IMR-90 (cell line): ENCODE measurements at regions not wholly inside any gene's neighbourhood (a gene's known extent, or its start where the extent isn't known, plus 50 kb on each side); places are given as distances from the start of the nearest gene placed in this dataset.

Experiments
- ATAC-seq: fragments of 200-7000 bp; cut with Tn5 transposase; 2 replicates; pipeline ENCODE4 v1.9.1; 2020; ENCODE audit warnings: low read depth, mild to moderate bottlenecking, moderate library complexity
- BruUV-seq: library from RNA; stranded (reverse); fragments of 400-500 nt; replicated peaks from 2 replicates; lab custom pipeline; 2021; lab: Mats Ljungman, UMichigan
- CTCF ChIA-PET: fragments of 300-600 bp; formaldehyde crosslinking; extraction: SDS; loops from one replicate; lab custom pipeline; 2021; ENCODE audit warnings: antibody characterized with exemption; lab: Yijun Ruan, JAX
- POLR2A ChIA-PET: fragments of 300-600 bp; sonication (Branson Sonifier 250); formaldehyde crosslinking; loops from one replicate; lab custom pipeline; 2022; ENCODE audit warnings: antibody characterized with exemption; ENCODE audit not compliant: unreplicated experiment; lab: Charles Lee
- DNase-seq: peaks from one replicate; pipeline ENCODE4 v3.0.0; 2013
- H2AFZ ChIP-seq: replicated peaks from 2 replicates; pipeline ENCODE3; 2013; ENCODE audit warnings: low read length, mild to moderate bottlenecking; ENCODE audit not compliant: poor library complexity
- H2AK5ac ChIP-seq: 2 replicates; pipeline ENCODE4 v1.6.1; 2013; ENCODE audit warnings: low read depth, low read length, inconsistent platforms
- H2AK9ac ChIP-seq: replicated peaks from 2 replicates; pipeline ENCODE3; 2013; ENCODE audit warnings: mild to moderate bottlenecking, low read depth, low read length, moderate library complexity; ENCODE audit not compliant: poor library complexity
- H2BK120ac ChIP-seq: 2 replicates; pipeline ENCODE4 v1.6.1; 2013; ENCODE audit warnings: low read depth, low read length, inconsistent platforms
- H2BK15ac ChIP-seq: 3 replicates; pipeline ENCODE4 v1.6.1; 2013; ENCODE audit warnings: low read depth, low read length, inconsistent platforms
- H2BK20ac ChIP-seq: 2 replicates; pipeline ENCODE4 v1.6.1; 2013; ENCODE audit warnings: low read depth, mild to moderate bottlenecking, inconsistent platforms, low read length, moderate library complexity
- H2BK5ac ChIP-seq: 2 replicates; pipeline ENCODE4 v1.6.1; 2013; ENCODE audit warnings: mild to moderate bottlenecking, low read depth, low read length, inconsistent platforms; ENCODE audit not compliant: poor library complexity, severe bottlenecking
- H3K14ac ChIP-seq: replicated peaks from 2 replicates; pipeline ENCODE4 v1.6.1; 2013; ENCODE audit warnings: low read depth, low read length, inconsistent platforms
- H3K18ac ChIP-seq: 2 replicates; pipeline ENCODE4 v1.6.1; 2013; ENCODE audit warnings: low read depth, low read length, control low read depth
- H3K23ac ChIP-seq: 2 replicates; pipeline ENCODE4 v1.6.1; 2013; ENCODE audit warnings: low read depth, low read length, inconsistent platforms
- H3K27ac ChIP-seq: 2 replicates; pipeline ENCODE4 v1.5.1; 2013; ENCODE audit warnings: mild to moderate bottlenecking, control low read depth, low read length; ENCODE audit not compliant: insufficient read depth
- H3K27me3 ChIP-seq: 2 replicates; pipeline ENCODE4 v1.6.1; 2013; ENCODE audit warnings: low read length; ENCODE audit not compliant: control insufficient read depth, insufficient read depth
- H3K36me3 ChIP-seq: 2 replicates; pipeline ENCODE4 v1.6.1; 2013; ENCODE audit warnings: low read length, mixed read lengths; ENCODE audit not compliant: control insufficient read depth, insufficient read depth
- H3K4ac ChIP-seq: 2 replicates; pipeline ENCODE4 v1.6.1; 2013; ENCODE audit warnings: low read depth, low read length, inconsistent platforms
- H3K4me1 ChIP-seq: 2 replicates; pipeline ENCODE4 v1.6.1; 2013; ENCODE audit warnings: low read length, mixed read lengths; ENCODE audit not compliant: control insufficient read depth, insufficient read depth
- H3K4me2 ChIP-seq: 2 replicates; pipeline ENCODE4 v1.6.1; 2013; ENCODE audit warnings: low read depth, mild to moderate bottlenecking, control low read depth, low read length, moderate library complexity
- H3K4me3 ChIP-seq: 2 replicates; pipeline ENCODE4 v1.5.1; 2013; ENCODE audit warnings: low read depth, mild to moderate bottlenecking, control low read depth, low read length, moderate library complexity; ENCODE audit not compliant: insufficient read depth
- H3K56ac ChIP-seq: 2 replicates; pipeline ENCODE4 v1.6.1; 2013; ENCODE audit warnings: low read length, inconsistent platforms; ENCODE audit not compliant: insufficient read depth; ENCODE audit errors: extremely low read depth
- H3K79me1 ChIP-seq, 2 experiments: 2 replicates each; pipeline ENCODE4 v1.6.1; 2013; ENCODE audit warnings: low read length in 2 of 2, inconsistent platforms in 1 of 2, low read depth in 1 of 2
- H3K9ac ChIP-seq: 2 replicates; pipeline ENCODE4 v1.6.1; 2013; ENCODE audit warnings: low read depth, low read length, control low read depth
- H3K9me1 ChIP-seq: 2 replicates; pipeline ENCODE4 v1.6.1; 2013; ENCODE audit warnings: low read length, inconsistent platforms; ENCODE audit not compliant: insufficient read depth
- H3K9me3 ChIP-seq: 2 replicates; pipeline ENCODE4 v1.6.1; 2013; ENCODE audit warnings: low read length; ENCODE audit not compliant: control insufficient read depth, insufficient read depth
- H4K20me1 ChIP-seq: 2 replicates; pipeline ENCODE4 v1.6.1; 2013; ENCODE audit warnings: low read length, inconsistent platforms; ENCODE audit not compliant: insufficient read depth
- H4K5ac ChIP-seq: 2 replicates; pipeline ENCODE4 v1.6.1; 2013; ENCODE audit warnings: mild to moderate bottlenecking, low read depth, low read length, control low read depth
- H4K8ac ChIP-seq, 2 experiments: 2 replicates each; pipeline ENCODE4 v1.6.1; 2013; ENCODE audit warnings: low read depth in 2 of 2, low read length in 2 of 2, control low read depth in 1 of 2, inconsistent platforms in 1 of 2
- H4K91ac ChIP-seq: 2 replicates; pipeline ENCODE4 v1.6.1; 2013; ENCODE audit warnings: low read depth, low read length, inconsistent platforms; ENCODE audit not compliant: insufficient read depth
- CHD1 ChIP-seq: IDR thresholded peaks from 2 replicates; pipeline ENCODE4 v1.6.1; 2012; ENCODE audit warnings: low read depth, low read length, improper control_type of control experiment
- RFX5 ChIP-seq: IDR thresholded peaks from 2 replicates; pipeline ENCODE4 v1.8.0; 2012; ENCODE audit warnings: low read depth, mild to moderate bottlenecking, low read length, moderate library complexity
- dilution Hi-C: fragments of 300-500 bp; cut with HindIII; formaldehyde crosslinking; loops from one replicate; pipeline ENCODE4 v1.14.3; 2018; ENCODE audit warnings: low sequenced_read_pairs; ENCODE audit not compliant: unreplicated experiment
- in situ Hi-C: fragments of 300-500 bp; cut with MboI; formaldehyde crosslinking; loops from 3 replicates; pipeline ENCODE4 v1.14.3; 2019; ENCODE audit warnings: low sequenced_read_pairs, inconsistent platforms, mixed read lengths
- intact Hi-C: fragments of 100-400 bp; cut with micrococcal nuclease; formaldehyde crosslinking; loops from 2 replicates; pipeline ENCODE4 v1.10.0; 2022
- TF ChIP-seq, protein P1 (sequence below): conservative IDR thresholded peaks from 2 replicates; pipeline ENCODE4 v1.5.1; 2012; ENCODE audit warnings: mild to moderate bottlenecking, low read depth, low read length, improper control_type of control experiment

DNA sequence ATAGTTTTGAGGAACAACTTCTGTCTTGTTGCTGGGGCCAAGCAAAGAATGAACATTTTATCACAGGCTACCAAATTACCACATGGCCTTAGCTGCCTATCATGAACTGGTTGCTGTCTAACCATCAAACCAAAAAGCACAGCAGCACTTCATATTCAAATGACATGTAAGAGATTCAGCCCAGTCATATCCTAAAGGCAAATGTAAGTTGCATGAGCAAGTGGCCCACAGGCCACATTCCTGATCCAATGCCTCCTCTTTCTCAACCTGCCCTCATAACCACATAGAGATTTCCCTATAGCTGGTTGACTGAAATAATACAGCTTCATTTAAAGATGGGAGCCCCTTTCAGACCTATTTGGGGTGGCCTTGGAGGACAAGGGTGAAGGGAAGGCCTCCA, 572.3 kb downstream of the IRS1 start:
- Histone ChIP-seq H4K20me1 (no peaks in the 10 kb centered on the region), H3K4me3 (no peak overlapping the region), H3K36me3 (no peaks in the 10 kb centered on the region), H2AFZ (no peak overlapping the region), H2BK20ac (no peak overlapping the region), H2BK5ac (no peak overlapping the region), H3K4ac (no peak overlapping the region), H3K27ac (no peak overlapping the region), H4K5ac (no peak overlapping the region), H4K91ac (no peak overlapping the region), H3K4me2 (no peak overlapping the region), H3K14ac (no peak overlapping the region), H3K79me1 (no peaks in the 10 kb centered on the region), H2AK9ac (no peak overlapping the region), H3K9ac (no peak overlapping the region), H2BK120ac (no peak overlapping the region), H3K4me1 (no peaks in the 10 kb centered on the region), H3K27me3 (no peaks in the 10 kb centered on the region), H2BK15ac (no peak overlapping the region), H3K56ac (no peak overlapping the region), H3K9me3 (no peaks in the 10 kb centered on the region), H4K8ac (no peak overlapping the region), H3K18ac (no peak overlapping the region), H3K23ac (no peak overlapping the region), H2AK5ac (no peak overlapping the region), H3K9me1 (no peaks in the 10 kb centered on the region)
- ATAC-seq (no peak), DNase-seq (peak; percentile 18)
- intact Hi-C loops = loop anchor here (10.0 kb wide), 1 partner anchor 497 kb away; no protein-coding TSS in a partner anchor
- POLR2A ChIA-PET = no interaction called here
- TF ChIP-seq, protein P1, sequence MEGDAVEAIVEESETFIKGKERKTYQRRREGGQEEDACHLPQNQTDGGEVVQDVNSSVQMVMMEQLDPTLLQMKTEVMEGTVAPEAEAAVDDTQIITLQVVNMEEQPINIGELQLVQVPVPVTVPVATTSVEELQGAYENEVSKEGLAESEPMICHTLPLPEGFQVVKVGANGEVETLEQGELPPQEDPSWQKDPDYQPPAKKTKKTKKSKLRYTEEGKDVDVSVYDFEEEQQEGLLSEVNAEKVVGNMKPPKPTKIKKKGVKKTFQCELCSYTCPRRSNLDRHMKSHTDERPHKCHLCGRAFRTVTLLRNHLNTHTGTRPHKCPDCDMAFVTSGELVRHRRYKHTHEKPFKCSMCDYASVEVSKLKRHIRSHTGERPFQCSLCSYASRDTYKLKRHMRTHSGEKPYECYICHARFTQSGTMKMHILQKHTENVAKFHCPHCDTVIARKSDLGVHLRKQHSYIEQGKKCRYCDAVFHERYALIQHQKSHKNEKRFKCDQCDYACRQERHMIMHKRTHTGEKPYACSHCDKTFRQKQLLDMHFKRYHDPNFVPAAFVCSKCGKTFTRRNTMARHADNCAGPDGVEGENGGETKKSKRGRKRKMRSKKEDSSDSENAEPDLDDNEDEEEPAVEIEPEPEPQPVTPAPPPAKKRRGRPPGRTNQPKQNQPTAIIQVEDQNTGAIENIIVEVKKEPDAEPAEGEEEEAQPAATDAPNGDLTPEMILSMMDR = no peak
- TF ChIP-seq CHD1 (no peak), RFX5 (no peak)
- in situ Hi-C loops = no loop called here
- dilution Hi-C loops = no loop called here
- no TSS peak for BruUV-seq
- CTCF ChIA-PET = no interaction called here
